Hepatocyte (in vitro differentiated cells): ENCODE measurements at regions not wholly inside any gene's neighbourhood (a gene's known extent, or its start where the extent isn't known, plus 50 kb on each side); places are given as distances from the start of the nearest gene placed in this dataset.

ENCODE experiments used
- DNase-seq: peaks from one replicate; pipeline ENCODE4 v3.0.0-alpha.2; 2016; ENCODE audit warnings: low spot score
- H2AFZ ChIP-seq: fragments of 200-600 bp; sonication (generic); 2 replicates; pipeline ENCODE4 v1.6.0; 2016; ENCODE audit warnings: antibody characterized with exemption, mild to moderate bottlenecking
- H3K27ac ChIP-seq: fragments of 200-600 bp; sonication (generic); 2 replicates; pipeline ENCODE4 v1.5.1; 2016; ENCODE audit warnings: mild to moderate bottlenecking
- H3K27me3 ChIP-seq: fragments of 200-600 bp; sonication (generic); 2 replicates; pipeline ENCODE4 v1.6.1; 2016
- H3K36me3 ChIP-seq: fragments of 200-600 bp; sonication (generic); replicated peaks from 2 replicates; pipeline ENCODE4 v1.5.1; 2016; ENCODE audit warnings: low read depth; ENCODE audit not compliant: insufficient read depth
- H3K4me1 ChIP-seq: fragments of 200-600 bp; sonication (generic); 2 replicates; pipeline ENCODE4 v1.5.1; 2016; ENCODE audit warnings: mild to moderate bottlenecking, moderate library complexity; ENCODE audit not compliant: insufficient read depth
- H3K4me2 ChIP-seq: fragments of 200-600 bp; sonication (generic); 2 replicates; pipeline ENCODE4 v1.6.0; 2016
- H3K4me3 ChIP-seq: fragments of 200-600 bp; sonication (generic); 2 replicates; pipeline ENCODE4 v1.5.1; 2016; ENCODE audit warnings: mild to moderate bottlenecking
- H3K79me2 ChIP-seq: fragments of 200-600 bp; sonication (generic); 2 replicates; pipeline ENCODE4 v1.6.0; 2017; ENCODE audit warnings: mild to moderate bottlenecking
- H3K9me2 ChIP-seq: fragments of 200-600 bp; sonication (generic); replicated peaks from 2 replicates; pipeline ENCODE4 v1.6.0; 2017; ENCODE audit warnings: mild to moderate bottlenecking; ENCODE audit not compliant: insufficient read depth
- H3K9me3 ChIP-seq: fragments of 200-600 bp; sonication (generic); 2 replicates; pipeline ENCODE4 v1.5.1; 2016; ENCODE audit warnings: low read depth, mild to moderate bottlenecking
- H4K20me1 ChIP-seq: fragments of 200-600 bp; sonication (generic); 2 replicates; pipeline ENCODE4 v1.6.0; 2016; ENCODE audit warnings: mild to moderate bottlenecking; ENCODE audit not compliant: insufficient read depth, poor library complexity, severe bottlenecking
- EZH2 ChIP-seq: fragments of 200-600 bp; sonication (generic); IDR thresholded peaks from 2 replicates; pipeline ENCODE4 v1.6.1; 2016; ENCODE audit warnings: antibody characterized with exemption, mild to moderate bottlenecking, borderline replicate concordance
- EZH2phosphoT487 ChIP-seq: fragments of 200-600 bp; sonication (generic); IDR thresholded peaks from one replicate; pipeline ENCODE4 v1.6.1; 2018; ENCODE audit warnings: antibody characterized with exemption, mild to moderate bottlenecking, low read depth, moderate library complexity; ENCODE audit not compliant: unreplicated experiment, severe bottlenecking
- WGBS: methylation state at CpG from one replicate; pipeline ENCODE4 v1.1.6; 2016; ENCODE audit warnings: low lambda C conversion rate; ENCODE audit errors: missing lambda C conversion rate; 5-methylcytosine and 5-hydroxymethylcytosine counted together
- TF ChIP-seq, protein P1 (sequence below): fragments of 200-600 bp; sonication (generic); IDR thresholded peaks from 2 replicates; pipeline ENCODE4 v1.5.1; 2016; ENCODE audit warnings: antibody characterized with exemption, mild to moderate bottlenecking; ENCODE audit not compliant: poor library complexity

DNA sequence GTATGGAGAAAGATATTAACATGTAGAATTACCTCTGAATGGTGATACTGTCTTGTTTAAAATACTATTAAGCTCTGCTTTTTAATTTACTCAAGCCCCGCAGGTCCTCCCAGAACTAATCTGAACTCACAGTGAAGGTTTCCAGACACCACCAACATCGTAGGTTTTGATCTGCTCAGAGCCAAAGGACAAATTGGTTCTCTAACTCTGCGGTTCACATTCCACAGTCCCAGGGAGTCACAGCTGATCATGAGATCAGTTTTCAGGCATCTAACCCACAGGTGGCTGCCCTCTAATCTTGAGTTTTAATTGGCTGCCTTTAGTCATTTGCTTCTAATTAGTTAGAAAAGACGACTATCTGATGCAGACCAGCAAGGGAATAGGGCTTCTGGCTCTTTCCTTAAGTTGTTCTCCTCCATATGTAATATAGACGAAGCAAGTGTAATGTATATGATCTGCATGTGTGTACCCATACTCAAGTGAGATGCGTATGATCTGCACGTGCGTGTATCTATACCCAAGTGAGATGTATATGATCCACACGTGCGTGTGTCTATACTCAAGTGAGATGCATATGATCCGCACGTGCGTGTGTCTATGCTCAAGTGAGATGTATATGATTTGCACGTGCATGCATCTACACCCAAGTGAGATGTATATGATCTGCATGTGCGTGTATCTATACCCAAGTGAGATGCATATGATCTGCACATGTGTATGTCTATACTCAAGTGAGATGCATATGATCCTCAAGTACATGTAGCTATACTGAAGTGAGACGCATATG lies 331.5 kb upstream of the NPVF start:
- Histone ChIP-seq H3K4me1 (no peaks in the 10 kb centered on the region), H4K20me1 (no peaks in the 10 kb centered on the region), H3K9me2 (no peaks in the 10 kb centered on the region), H3K9me3 (no peaks in the 10 kb centered on the region), H3K4me3 (no peak overlapping the region), H3K27ac (no peak overlapping the region), H3K27me3 (no peaks in the 10 kb centered on the region), H3K79me2 (no peaks in the 10 kb centered on the region), H2AFZ (no peak overlapping the region), H3K4me2 (no peak overlapping the region), H3K36me3 (no peaks in the 10 kb centered on the region)
- 78% methylated on average over 16 of the region's 16 CpGs for WGBS
- DNase-seq, result no peak
- TF ChIP-seq EZH2phosphoT487 (no peak), EZH2 (no peak)
- TF ChIP-seq, protein P1, sequence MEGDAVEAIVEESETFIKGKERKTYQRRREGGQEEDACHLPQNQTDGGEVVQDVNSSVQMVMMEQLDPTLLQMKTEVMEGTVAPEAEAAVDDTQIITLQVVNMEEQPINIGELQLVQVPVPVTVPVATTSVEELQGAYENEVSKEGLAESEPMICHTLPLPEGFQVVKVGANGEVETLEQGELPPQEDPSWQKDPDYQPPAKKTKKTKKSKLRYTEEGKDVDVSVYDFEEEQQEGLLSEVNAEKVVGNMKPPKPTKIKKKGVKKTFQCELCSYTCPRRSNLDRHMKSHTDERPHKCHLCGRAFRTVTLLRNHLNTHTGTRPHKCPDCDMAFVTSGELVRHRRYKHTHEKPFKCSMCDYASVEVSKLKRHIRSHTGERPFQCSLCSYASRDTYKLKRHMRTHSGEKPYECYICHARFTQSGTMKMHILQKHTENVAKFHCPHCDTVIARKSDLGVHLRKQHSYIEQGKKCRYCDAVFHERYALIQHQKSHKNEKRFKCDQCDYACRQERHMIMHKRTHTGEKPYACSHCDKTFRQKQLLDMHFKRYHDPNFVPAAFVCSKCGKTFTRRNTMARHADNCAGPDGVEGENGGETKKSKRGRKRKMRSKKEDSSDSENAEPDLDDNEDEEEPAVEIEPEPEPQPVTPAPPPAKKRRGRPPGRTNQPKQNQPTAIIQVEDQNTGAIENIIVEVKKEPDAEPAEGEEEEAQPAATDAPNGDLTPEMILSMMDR, result no peak

DNA sequence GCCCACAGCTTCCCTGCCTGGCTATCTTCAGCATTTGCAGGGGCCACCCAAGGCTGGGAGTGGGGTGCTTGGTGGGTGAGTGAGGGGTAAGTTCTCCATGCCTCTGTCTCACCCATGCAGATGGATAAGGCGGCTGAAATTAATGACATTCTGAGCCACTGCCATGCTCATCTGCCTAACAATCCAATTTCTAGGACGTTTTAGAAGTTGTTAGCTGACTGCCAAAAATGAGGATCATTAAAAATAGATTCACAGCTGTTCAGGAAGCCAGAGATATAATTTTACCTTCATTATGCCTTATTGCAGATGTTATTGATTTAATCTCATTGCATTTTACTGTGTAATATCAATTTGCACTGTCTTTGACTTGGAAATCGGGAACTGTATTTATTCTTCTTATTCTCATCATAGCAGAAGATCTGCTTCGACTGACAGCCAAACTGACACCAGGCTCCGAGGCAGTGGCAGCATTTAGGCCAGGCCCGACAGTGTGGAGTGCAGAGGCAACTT lies 334.4 kb upstream of the NPVF start:
- Histone ChIP-seq H3K4me3 (no peak overlapping the region), H3K4me1 (peaks cover 3% of the 10 kb centered on the region), H3K9me3 (no peaks in the 10 kb centered on the region), H3K79me2 (no peaks in the 10 kb centered on the region), H3K36me3 (no peaks in the 10 kb centered on the region), H4K20me1 (no peaks in the 10 kb centered on the region), H3K9me2 (no peaks in the 10 kb centered on the region), H3K27me3 (no peaks in the 10 kb centered on the region), H3K27ac (no peak overlapping the region), H2AFZ (no peak overlapping the region), H3K4me2 (no peak overlapping the region)
- WGBS, result 82% methylated on average over 6 of the region's 6 CpGs
- DNase-seq, result no peak
- TF ChIP-seq, protein P1, result no peak
- no peak for TF ChIP-seq EZH2phosphoT487
- no peak for TF ChIP-seq EZH2

DNA sequence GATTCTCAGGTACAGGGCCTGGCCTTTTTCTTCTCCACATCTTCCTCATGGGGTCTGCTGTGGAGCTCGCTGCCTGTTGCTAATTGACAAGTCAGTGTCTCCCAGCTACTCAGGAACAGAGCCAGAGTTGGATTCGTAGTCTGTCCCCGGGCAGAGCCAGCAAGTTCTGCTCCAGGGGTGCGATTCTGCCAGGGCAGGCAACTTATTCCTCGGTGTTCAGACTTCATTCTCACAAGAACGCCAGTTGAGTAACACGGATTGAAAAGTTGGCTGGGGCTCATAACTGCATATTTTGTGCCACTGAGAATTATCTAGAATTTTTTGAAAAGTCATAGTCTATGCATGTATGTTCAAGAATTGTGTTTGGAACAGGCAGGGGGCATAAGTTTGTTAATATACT lies 336.7 kb upstream of the NPVF start:
- Histone ChIP-seq H3K9me2 (no peaks in the 10 kb centered on the region), H3K4me2 (no peak overlapping the region), H3K4me3 (no peak overlapping the region), H3K9me3 (no peaks in the 10 kb centered on the region), H3K27ac (no peak overlapping the region), H3K27me3 (no peaks in the 10 kb centered on the region), H4K20me1 (no peaks in the 10 kb centered on the region), H3K4me1 (peaks cover 3% of the 10 kb centered on the region), H2AFZ (no peak overlapping the region), H3K79me2 (no peaks in the 10 kb centered on the region), H3K36me3 (no peaks in the 10 kb centered on the region)
- WGBS, result 78% methylated on average over 7 of the region's 7 CpGs
- TF ChIP-seq, protein P1, result no peak
- DNase-seq, result no peak

DNA sequence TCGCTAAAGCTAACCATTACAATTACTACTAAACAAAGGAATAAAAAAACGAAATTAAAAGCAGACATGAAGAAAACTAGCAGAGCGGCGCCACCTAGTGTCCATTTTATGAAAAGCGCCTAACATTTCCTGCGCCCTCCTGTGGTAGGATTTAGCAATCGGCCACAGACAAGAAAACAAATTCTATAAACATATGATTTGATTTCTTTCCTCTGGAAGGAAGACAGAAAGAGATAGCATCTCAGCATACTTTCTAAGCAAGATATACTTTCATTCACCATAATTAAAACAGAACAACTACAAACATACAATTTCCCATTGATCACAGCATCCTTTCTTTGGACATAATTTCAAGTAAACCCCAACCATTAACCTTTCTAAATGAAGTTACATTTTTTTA lies 337.7 kb upstream of the NPVF start:
- no peak overlapping the region for H2AFZ ChIP-seq
- H3K4me2 ChIP-seq, result no peak overlapping the region
- H4K20me1 ChIP-seq, result no peaks in the 10 kb centered on the region
- no peaks in the 10 kb centered on the region for H3K9me3 ChIP-seq
- H3K9me2 ChIP-seq, result no peaks in the 10 kb centered on the region
- TF ChIP-seq, protein P1, result peak; percentile 100
- TF ChIP-seq EZH2phosphoT487, result no peak
- TF ChIP-seq EZH2, result no peak
- peaks cover 3% of the 10 kb centered on the region for H3K4me1 ChIP-seq
- H3K27ac ChIP-seq, result no peak overlapping the region
- no peak overlapping the region for H3K4me3 ChIP-seq
- H3K36me3 ChIP-seq, result no peaks in the 10 kb centered on the region
- peak; percentile 70 for DNase-seq
- H3K27me3 ChIP-seq, result no peaks in the 10 kb centered on the region
- under 1% methylated on average over 7 of the region's 7 CpGs for WGBS
- H3K79me2 ChIP-seq, result no peaks in the 10 kb centered on the region
